H1 (cell line): ENCODE measurements at regions not wholly inside any gene's neighbourhood (a gene's known extent, or its start where the extent isn't known, plus 50 kb on each side); places are given as distances from the start of the nearest gene placed in this dataset.

Experiments used
- CTBP2 ChIP-seq: IDR thresholded peaks from 2 replicates; pipeline ENCODE4 v1.7.0; 2011; ENCODE audit warnings: borderline replicate concordance, mild to moderate bottlenecking, moderate library complexity, mixed read lengths, low read length; ENCODE audit not compliant: insufficient read depth, insufficient read length
- EGR1 ChIP-seq: IDR thresholded peaks from 2 replicates; pipeline ENCODE4 v1.6.1; 2011; ENCODE audit warnings: low read depth, low read length, borderline replicate concordance
- HDAC6 ChIP-seq: IDR thresholded peaks from one replicate; pipeline ENCODE4 v1.7.1; 2012; ENCODE audit warnings: low read depth, mild to moderate bottlenecking, inconsistent platforms, low read length, moderate library complexity
- JUND ChIP-seq: IDR thresholded peaks from 2 replicates; pipeline ENCODE4 v1.6.1; 2011; ENCODE audit warnings: mild to moderate bottlenecking, improper control_type of control experiment, low read length
- POLR2A ChIP-seq, 2 experiments: IDR thresholded peaks; 1 replicate in 1 of 2; 2 replicates in 1 of 2; pipeline ENCODE4 v1.6.1; 2011; ENCODE audit warnings: low read depth in 2 of 2, low read length in 2 of 2, mild to moderate bottlenecking in 2 of 2; ENCODE audit errors: control extremely low read depth in 1 of 2
- POLR2AphosphoS5 ChIP-seq: IDR thresholded peaks from 2 replicates; pipeline ENCODE4 v1.6.1; 2011; ENCODE audit warnings: low read depth, low read length
- TAF1 ChIP-seq: IDR thresholded peaks from 2 replicates; pipeline ENCODE4 v1.6.1; 2011; ENCODE audit warnings: mild to moderate bottlenecking, low read depth, low read length
- TF ChIP-seq, protein P1 (sequence below), 3 experiments: IDR thresholded peaks; 1 replicate in 2 of 3; 2 replicates in 1 of 3; pipeline versions ENCODE4 v1.5.1 to v1.6.1; 2011; ENCODE audit warnings: low read length in 3 of 3, mild to moderate bottlenecking in 3 of 3, inconsistent platforms in 2 of 3, low read depth in 1 of 3, moderate library complexity in 1 of 3; ENCODE audit not compliant: insufficient read depth in 1 of 3; ENCODE audit errors: control extremely low read depth in 1 of 3

DNA sequence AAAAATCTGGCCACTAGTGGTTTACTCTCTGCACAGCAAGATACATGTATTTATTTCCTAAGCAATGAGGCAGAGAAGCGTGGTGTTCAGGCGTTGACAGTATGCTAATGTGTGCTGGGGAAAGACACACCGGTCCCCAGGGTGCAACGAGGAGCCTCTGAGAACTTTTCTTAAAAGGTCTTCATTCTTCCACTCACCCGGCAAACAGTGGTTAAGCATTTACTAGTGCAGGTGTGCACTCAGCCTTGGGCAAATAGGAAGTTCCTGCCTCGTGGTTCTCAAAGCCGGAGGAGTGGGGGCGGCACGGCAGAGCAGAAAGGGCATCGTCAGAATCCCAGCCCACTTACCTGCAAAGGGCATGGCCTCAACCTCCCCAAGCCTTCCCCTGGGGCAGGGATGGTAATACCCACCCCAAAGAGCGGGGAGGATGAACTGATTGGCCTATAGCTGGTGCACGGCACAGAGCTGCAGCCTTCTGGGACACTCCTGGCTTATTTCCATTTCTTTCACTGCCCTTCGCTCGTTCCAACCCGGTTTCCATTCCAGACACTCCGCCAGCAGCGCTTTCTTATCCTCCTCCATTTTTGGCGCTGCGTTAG, 184.3 kb upstream of the CTBP2 start:
- TF ChIP-seq, protein P1, sequence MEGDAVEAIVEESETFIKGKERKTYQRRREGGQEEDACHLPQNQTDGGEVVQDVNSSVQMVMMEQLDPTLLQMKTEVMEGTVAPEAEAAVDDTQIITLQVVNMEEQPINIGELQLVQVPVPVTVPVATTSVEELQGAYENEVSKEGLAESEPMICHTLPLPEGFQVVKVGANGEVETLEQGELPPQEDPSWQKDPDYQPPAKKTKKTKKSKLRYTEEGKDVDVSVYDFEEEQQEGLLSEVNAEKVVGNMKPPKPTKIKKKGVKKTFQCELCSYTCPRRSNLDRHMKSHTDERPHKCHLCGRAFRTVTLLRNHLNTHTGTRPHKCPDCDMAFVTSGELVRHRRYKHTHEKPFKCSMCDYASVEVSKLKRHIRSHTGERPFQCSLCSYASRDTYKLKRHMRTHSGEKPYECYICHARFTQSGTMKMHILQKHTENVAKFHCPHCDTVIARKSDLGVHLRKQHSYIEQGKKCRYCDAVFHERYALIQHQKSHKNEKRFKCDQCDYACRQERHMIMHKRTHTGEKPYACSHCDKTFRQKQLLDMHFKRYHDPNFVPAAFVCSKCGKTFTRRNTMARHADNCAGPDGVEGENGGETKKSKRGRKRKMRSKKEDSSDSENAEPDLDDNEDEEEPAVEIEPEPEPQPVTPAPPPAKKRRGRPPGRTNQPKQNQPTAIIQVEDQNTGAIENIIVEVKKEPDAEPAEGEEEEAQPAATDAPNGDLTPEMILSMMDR (IDR thresholded peaks at IDR 0.05; ENCODE audit: control extremely low read depth in 1 of 3, insufficient read depth in 1 of 3, low read depth in 1 of 3, low read length in 3 of 3) = no peak
- TF ChIP-seq EGR1 (no peak), TAF1 (no peak), JUND (no peak), POLR2AphosphoS5 (no peak), CTBP2 (no peak), POLR2A (IDR thresholded peaks at IDR 0.05; ENCODE audit: control extremely low read depth in 1 of 2, low read depth in 2 of 2, low read length in 2 of 2) (no peak), HDAC6 (no peak)
